Breast epithelium (tissue), 3 donors: ENCODE measurements at regions not wholly inside any gene's neighbourhood (a gene's known extent, or its start where the extent isn't known, plus 50 kb on each side); places are given as distances from the start of the nearest gene placed in this dataset.

ENCODE experiments used
- POLR2A ChIP-seq: fragments of 450-650 bp; IDR thresholded peaks from one replicate; pipeline ENCODE4 v1.6.1; 2016; ENCODE audit warnings: antibody characterized with exemption, mild to moderate bottlenecking, moderate library complexity
- POLR2AphosphoS5 ChIP-seq, 3 donors: sonication (generic); formaldehyde crosslinking; IDR thresholded peaks; one replicate each; pipeline ENCODE4 v1.6.1; 2017; ENCODE audit warnings: antibody characterized with exemption in 3 of 3
- TF ChIP-seq, protein P1 (sequence below), 3 donors: fragments of 450-650 bp; IDR thresholded peaks; one replicate each; pipeline ENCODE4 v1.5.1; 2016 to 2017; ENCODE audit warnings: antibody characterized with exemption in 3 of 3, mild to moderate bottlenecking in 3 of 3, moderate library complexity in 3 of 3

DNA sequence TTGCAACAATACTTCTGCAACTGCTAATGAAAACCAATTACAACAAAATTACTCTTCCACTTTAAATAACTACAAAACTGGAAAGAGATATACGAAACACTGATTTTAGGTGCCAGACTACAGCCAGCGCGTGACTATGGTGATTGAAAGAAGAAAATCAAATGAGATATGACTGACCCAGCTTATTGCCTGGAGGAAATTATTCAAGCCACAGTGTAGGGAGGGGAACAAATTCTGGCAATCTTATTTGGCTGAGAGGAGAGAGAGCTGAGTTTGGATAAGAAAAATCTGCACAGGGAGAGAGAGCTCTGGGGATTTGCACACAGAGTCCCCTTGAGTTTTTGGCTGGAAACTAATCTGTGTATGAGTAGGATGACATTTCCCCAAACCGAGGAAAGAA lies 470.3 kb upstream of the FRG2C start:
- TF ChIP-seq, protein P1, sequence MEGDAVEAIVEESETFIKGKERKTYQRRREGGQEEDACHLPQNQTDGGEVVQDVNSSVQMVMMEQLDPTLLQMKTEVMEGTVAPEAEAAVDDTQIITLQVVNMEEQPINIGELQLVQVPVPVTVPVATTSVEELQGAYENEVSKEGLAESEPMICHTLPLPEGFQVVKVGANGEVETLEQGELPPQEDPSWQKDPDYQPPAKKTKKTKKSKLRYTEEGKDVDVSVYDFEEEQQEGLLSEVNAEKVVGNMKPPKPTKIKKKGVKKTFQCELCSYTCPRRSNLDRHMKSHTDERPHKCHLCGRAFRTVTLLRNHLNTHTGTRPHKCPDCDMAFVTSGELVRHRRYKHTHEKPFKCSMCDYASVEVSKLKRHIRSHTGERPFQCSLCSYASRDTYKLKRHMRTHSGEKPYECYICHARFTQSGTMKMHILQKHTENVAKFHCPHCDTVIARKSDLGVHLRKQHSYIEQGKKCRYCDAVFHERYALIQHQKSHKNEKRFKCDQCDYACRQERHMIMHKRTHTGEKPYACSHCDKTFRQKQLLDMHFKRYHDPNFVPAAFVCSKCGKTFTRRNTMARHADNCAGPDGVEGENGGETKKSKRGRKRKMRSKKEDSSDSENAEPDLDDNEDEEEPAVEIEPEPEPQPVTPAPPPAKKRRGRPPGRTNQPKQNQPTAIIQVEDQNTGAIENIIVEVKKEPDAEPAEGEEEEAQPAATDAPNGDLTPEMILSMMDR (IDR thresholded peaks at IDR 0.05) = no peak
- TF ChIP-seq POLR2A (no peak), POLR2AphosphoS5 (IDR thresholded peaks at IDR 0.05) (no peak)
